ENCODE measurements at regions not wholly inside any gene's neighbourhood (a gene's known extent, or its start where the extent isn't known, plus 50 kb on each side); places are given as distances from the start of the nearest gene placed in this dataset.

DNA sequence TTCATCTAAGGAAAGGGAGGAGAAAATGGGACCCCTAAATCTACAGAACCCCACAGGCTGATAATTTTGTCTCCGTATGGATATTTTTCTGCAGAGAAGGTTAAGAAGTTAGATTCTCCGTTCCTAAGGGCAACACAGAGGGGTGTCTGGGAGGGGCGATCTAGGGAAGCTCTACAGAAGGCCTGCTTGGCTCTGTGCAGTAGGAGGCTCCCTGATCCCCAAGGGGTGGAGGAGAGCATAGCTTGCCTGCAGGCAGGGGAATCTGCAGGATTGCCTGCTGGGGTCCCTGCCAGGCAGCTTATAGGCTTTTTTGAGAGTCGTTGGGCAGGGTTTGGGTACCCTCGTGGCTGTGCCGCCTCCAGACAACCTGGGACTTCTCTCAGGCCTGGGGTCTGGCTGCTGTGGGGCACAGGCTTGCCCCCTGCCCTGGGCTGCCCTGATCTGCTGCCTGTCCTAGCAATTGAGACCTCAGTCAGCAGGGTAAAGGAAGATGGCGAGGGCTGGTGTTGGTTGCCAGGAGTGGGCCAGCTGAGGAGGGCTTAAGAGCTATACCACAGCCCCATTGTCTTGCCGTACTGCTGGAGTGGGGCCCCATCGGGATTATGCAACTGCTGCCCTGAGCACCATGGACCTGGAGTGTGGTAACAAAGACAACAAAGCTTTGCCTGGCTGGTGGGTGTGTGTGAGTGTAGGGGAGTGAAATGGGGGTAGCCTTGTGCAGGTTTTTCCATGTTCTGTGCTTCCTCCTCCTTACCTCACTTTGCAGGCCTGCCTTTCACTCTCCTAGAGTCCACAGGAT is 74.1 kb downstream of the EFNB1 start:
- TF ChIP-seq GABPA (IDR thresholded peaks at IDR 0.05; ENCODE audit: low read depth) (no peak), NRF1 (IDR thresholded peaks at IDR 0.05; ENCODE audit: low read depth, low read length) (no peak), EP300 (IDR thresholded peaks at IDR 0.05; ENCODE audit: borderline replicate concordance in 1 of 2, low read depth in 1 of 2, low read length in 1 of 2) (no peak), RAD21 (IDR thresholded peaks at IDR 0.05; ENCODE audit: low read length) (no peak), YY1 (IDR thresholded peaks at IDR 0.05; ENCODE audit: low read depth) (no peak), FOSL2 (IDR thresholded peaks at IDR 0.05; ENCODE audit: borderline replicate concordance, low read depth) (no peak)
- TF ChIP-seq, protein P1, sequence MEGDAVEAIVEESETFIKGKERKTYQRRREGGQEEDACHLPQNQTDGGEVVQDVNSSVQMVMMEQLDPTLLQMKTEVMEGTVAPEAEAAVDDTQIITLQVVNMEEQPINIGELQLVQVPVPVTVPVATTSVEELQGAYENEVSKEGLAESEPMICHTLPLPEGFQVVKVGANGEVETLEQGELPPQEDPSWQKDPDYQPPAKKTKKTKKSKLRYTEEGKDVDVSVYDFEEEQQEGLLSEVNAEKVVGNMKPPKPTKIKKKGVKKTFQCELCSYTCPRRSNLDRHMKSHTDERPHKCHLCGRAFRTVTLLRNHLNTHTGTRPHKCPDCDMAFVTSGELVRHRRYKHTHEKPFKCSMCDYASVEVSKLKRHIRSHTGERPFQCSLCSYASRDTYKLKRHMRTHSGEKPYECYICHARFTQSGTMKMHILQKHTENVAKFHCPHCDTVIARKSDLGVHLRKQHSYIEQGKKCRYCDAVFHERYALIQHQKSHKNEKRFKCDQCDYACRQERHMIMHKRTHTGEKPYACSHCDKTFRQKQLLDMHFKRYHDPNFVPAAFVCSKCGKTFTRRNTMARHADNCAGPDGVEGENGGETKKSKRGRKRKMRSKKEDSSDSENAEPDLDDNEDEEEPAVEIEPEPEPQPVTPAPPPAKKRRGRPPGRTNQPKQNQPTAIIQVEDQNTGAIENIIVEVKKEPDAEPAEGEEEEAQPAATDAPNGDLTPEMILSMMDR (IDR thresholded peaks at IDR 0.05): no peak
- TF ChIP-seq, protein P2, sequence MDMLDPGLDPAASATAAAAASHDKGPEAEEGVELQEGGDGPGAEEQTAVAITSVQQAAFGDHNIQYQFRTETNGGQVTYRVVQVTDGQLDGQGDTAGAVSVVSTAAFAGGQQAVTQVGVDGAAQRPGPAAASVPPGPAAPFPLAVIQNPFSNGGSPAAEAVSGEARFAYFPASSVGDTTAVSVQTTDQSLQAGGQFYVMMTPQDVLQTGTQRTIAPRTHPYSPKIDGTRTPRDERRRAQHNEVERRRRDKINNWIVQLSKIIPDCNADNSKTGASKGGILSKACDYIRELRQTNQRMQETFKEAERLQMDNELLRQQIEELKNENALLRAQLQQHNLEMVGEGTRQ (IDR thresholded peaks at IDR 0.05; ENCODE audit: borderline replicate concordance, low read depth, low read length): no peak

Data from SK-N-SH (cell line).